Dermis microvascular lymphatic vessel endothelial cell (primary cell): ENCODE measurements at regions not wholly inside any gene's neighbourhood (a gene's known extent, or its start where the extent isn't known, plus 50 kb on each side); places are given as distances from the start of the nearest gene placed in this dataset.

Experiments used
- DNase-seq, 2 donors: peaks; one replicate each; pipeline versions ENCODE4 v3.0.0 to v3.0.0-alpha.2; 2010; ENCODE audit warnings: low read depth in 2 of 2

DNA sequence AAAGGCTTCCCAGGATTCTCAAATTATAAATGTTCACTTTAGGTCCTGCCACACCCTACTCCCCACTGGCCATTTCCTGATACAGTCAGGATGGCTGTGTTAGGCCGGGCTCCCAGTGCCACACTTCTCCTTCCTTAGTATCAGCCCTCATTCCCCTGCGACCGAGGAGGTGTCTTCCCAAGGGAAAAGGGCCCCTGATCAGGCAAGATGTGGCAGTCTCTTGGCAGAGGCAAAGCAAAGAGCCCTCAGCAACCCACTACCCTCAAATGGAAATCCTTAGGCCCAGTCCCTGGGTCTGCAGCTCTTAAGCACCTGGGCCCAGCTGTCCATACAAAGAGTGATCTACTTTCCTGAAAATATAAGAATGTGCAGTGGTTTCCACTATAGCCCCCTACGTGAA, 96.5 kb upstream of the VASH1 start:
- DNase-seq: no peak

- DNase-seq: no peak
These were observed 94.5 kb upstream of the VASH1 start for GRCh38 chr14:76666746-76667145.

DNA sequence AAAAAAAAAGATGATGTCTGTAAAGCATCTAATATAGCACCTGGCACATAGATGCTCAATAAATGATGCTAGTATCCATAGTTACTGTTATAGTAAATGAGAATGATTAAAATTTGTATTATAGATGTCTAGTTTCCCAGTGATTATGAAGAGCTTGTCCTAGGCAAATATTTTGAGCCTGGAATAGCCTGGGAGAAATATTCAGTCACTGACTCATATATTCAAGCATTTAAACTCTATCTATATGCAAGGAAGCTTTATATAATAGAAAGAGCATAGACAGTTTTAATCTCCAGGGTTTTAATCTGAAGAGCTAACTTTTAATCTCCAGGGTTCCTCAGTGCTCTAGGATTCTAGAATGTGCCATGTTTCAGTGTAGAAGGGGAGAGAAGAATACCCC, 91.5 kb upstream of the VASH1 start:
- no peak for DNase-seq

GRCh38 chr14:76672123-76672522, 89.1 kb upstream of the VASH1 start:
- DNase-seq: no peak

- DNase-seq: no peak
These were observed 88.0 kb upstream of the VASH1 start for GRCh38 chr14:76673261-76673660.

GRCh38 chr14:76675046-76675445, 86.2 kb upstream of the VASH1 start:
- DNase-seq: no peak

- DNase-seq: no peak
These were observed 84.7 kb upstream of the VASH1 start for GRCh38 chr14:76676539-76676938.

GRCh38 chr14:76677534-76678145, 83.6 kb upstream of the VASH1 start:
- no peak for DNase-seq

DNA sequence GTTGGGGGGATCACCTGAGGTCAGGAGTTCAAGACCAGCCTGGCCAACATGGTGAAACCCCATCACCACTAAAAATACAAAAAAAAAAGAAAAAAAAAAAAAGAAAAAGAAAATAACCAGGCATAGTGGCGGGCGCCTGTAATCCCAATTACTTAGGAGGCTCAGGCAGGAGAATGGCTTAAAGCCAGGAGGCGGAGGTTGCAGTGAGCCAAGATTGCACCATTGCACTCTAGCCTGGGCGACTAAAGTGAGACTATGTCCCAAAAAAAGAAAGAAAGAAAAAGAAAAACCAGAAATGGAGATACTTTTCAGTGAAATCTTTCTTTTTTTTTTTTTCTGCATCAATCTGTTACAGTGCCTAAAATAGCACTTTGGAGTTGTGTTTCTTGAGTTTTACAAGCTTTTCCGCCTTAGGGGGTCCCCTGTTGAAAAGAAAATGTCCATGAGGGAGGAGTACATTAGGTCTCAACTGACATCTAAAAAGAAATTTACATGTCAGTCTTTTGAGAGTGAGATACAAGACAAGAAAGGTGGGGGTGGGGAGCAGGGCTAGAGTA, 82.9 kb upstream of the VASH1 start:
- no peak for DNase-seq

- DNase-seq: no peak
These were observed 78.9 kb upstream of the VASH1 start for GRCh38 chr14:76682367-76682766.

- no peak for DNase-seq
These were observed 74.6 kb upstream of the VASH1 start for GRCh38 chr14:76686646-76687045.

DNA sequence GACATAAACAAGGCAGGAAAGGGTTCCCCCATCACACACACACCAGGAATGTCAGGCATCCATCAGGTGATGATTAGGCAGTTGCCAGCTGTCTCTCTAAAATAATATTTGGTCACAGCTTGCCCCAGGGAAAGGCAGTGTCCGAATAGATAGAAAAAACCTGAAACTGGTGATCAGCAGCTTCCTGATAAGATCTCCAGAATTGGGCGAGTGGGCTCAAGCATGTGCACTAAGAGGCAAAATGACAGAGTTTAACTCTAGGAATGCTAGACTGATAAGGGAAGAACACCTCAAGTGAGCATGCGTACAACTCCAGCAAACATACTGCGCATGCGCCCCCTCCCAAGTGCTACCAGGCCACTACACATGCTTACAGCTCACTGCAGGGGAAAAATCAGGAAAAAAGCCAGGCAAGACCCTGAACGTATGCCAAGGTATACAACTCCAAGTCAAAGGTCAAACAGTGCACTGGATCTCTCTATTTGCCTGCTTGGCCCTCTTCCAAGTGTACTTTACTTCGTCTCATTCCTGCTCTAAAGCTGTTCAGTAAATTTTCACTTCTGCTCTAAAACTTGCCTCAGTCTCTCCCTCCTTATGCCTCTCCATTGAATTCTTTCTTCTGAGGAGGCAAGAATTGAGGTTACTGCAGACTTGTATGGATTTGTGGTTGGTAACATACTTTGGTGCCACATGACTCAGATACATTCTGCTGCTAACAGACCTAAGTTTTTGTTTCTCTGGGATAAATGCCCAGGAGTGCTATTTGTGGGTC, 73.5 kb upstream of the VASH1 start:
- no peak for DNase-seq

- DNase-seq: no peak
These were observed 72.9 kb upstream of the VASH1 start for GRCh38 chr14:76688383-76688671.

DNA sequence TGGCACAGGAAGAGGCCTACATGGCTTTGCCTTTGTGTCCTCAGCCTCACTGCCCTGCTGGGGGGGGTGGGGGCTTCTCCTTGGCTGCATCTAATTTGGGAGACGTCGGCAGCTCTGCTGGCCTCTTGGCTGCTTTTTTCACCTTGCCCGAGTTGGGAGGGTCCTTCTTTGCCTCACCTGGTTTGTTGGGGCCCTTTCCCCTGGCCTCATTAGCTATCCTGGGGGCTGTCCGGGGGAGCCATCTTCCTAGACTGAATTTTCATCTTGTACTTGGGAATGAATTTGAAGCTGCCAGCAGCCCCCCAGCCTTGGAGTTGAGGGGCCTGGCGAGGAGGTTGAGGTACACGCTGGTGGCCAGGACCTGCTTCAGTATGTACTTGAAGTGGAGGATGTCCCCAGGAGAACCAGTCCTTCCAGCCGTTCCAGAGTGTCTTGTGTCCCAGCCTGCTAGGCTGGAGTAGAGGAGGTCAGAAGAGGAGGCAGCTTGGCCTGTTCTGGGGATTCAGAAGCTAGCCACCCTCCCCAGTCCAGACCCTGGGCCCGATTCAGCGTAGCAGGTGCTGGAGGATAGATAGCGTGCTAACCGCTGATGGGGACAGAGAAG, 70.7 kb upstream of the VASH1 start:
- DNase-seq: no peak

DNA sequence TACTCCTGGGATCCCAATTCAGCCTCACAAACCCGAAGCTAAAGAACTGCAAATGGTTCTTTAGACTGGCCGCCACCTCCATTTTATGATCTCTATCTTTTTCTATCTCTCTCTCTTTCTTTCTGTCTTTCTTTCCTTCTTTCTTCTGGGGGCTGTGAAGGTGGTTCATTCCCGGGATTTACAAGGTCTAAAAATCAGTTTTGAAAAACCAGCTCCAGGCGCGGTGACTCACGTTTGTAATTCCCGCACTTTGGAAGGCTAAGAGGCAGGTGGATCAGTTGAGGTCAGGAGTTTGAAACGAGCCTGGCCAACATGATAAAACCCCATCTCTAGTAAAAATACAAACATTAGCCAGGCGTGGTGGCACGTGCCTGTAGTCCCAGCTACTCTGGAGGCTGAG, 67.2 kb upstream of the VASH1 start:
- no peak for DNase-seq

- DNase-seq: no peak
These were observed 65.9 kb upstream of the VASH1 start for GRCh38 chr14:76695263-76695920.

DNA sequence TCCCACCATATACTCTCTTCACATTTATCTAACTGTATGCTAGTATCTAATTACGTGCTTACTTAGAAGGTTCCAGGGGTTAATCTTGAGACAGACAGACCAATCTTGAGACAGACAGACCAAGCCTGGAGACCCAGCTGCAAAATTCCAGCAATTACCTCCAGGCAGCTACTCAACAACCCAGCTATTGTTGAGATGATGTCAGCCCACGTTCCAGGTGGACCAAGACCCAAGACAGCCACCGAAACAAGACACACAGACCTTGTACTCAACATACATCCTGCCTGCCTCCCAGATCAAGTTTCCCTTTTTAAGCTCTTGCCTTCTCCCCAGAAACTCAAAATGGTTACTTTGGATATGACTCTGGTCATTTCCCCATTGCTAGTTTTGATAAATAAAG, 64.9 kb upstream of the VASH1 start:
- DNase-seq: no peak

GRCh38 chr14:76696791-76697190, 64.5 kb upstream of the VASH1 start:
- no peak for DNase-seq

DNA sequence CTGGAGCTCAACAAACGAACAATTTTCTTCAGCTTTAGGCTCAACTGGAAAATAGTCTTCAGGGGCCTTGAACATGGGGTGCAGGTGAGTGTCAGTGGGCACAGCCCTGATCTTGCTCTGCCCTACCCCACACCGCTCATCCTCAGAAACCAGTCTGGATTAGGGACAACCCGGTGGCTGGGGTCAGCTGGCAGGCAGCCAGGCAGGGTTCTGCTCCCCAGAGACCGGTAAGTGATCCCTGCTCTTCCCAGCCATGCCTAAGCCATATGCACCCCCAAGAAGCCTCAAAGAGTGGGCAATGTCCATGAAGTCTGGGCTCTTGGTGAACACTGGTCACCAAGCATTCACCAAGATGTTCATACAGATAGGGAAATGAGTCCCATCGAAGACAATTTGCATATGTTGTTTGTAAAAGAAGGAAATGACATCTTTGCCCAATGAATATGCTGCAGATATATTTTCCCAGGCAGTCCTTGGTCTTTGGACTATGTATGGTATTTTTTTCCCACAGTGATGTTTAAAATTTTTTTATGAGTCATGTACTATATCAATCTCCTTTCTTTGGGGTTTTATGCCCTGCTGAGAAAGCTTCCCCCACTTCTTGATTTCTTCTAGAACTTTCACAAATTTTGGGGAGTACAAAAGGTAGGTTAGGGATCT, 63.9 kb upstream of the VASH1 start:
- no peak for DNase-seq

GRCh38 chr14:76698191-76698590, 63.1 kb upstream of the VASH1 start:
- no peak for DNase-seq

GRCh38 chr14:76698631-76699030, 62.6 kb upstream of the VASH1 start:
- DNase-seq: no peak
